Left lung (tissue), 4 donors: ENCODE measurements at regions not wholly inside any gene's neighbourhood (a gene's known extent, or its start where the extent isn't known, plus 50 kb on each side); places are given as distances from the start of the nearest gene placed in this dataset.

Source experiments
- ATAC-seq: fragments of 200-7000 bp; cut with Tn5 transposase; one replicate; pipeline ENCODE4 v1.9.1; 2020; ENCODE audit warnings: moderate library complexity
- DNase-seq, 4 donors: peaks; one replicate each; pipeline ENCODE4 v3.0.0-alpha.2; 2013 to 2020
- H3K27ac ChIP-seq, 2 donors: fragments of 200-600 bp; sonication (generic) in 1 of 2; one replicate each; pipeline versions ENCODE4 v1.5.0 to v1.8.0; 2020 to 2021
- H3K27me3 ChIP-seq, 2 donors: fragments of 200-600 bp; sonication (generic) in 1 of 2; one replicate each; pipeline versions ENCODE4 v1.5.0 to v1.8.0; 2020 to 2021
- H3K36me3 ChIP-seq, 2 donors: fragments of 200-600 bp; sonication (generic) in 1 of 2; one replicate each; pipeline versions ENCODE4 v1.5.0 to v1.8.0; 2020 to 2021
- H3K4me1 ChIP-seq, 2 donors: fragments of 200-600 bp; one replicate each; pipeline ENCODE4 v1.8.0; 2021
- H3K4me3 ChIP-seq, 2 donors: fragments of 200-600 bp; sonication (generic) in 1 of 2; one replicate each; pipeline versions ENCODE4 v1.5.0 to v1.8.0; 2020 to 2021; ENCODE audit warnings: mild to moderate bottlenecking in 1 of 2
- H3K9me3 ChIP-seq, 2 donors: fragments of 200-600 bp; sonication (generic) in 1 of 2; one replicate each; pipeline versions ENCODE4 v1.5.0 to v1.8.0; 2020 to 2021
- CTCF ChIP-seq, 2 donors: fragments of 200-600 bp; sonication (generic) in 1 of 2; IDR thresholded peaks; one replicate each; pipeline versions ENCODE4 v1.5.0 to v1.8.0; 2021; ENCODE audit warnings: antibody characterized with exemption in 2 of 2
- intact Hi-C, 2 donors: fragments of 100-400 bp; cut with DNase I; formaldehyde crosslinking; loops; one replicate each; pipeline versions ENCODE4 v1.11.2 to v1.14.2; 2022
- donor health status: DM: no; HTN: yes; CAD: no.
- donor health status: DM: no; HTN: no; CAD: no.

GRCh38 chr9:75467142-75467541 is 378.8 kb downstream of the OSTF1 start:
- ATAC-seq = no peak
- H3K27ac ChIP-seq = no peak overlapping the region
- H3K4me3 ChIP-seq = no peak overlapping the region

GRCh38 chr9:75471549-75472114 is 383.3 kb downstream of the OSTF1 start:
- Histone ChIP-seq H3K27me3 (no peaks in the 10 kb centered on the region), H3K9me3 (no peaks in the 10 kb centered on the region), H3K4me3 (no peak overlapping the region), H3K27ac (no peak overlapping the region), H3K4me1 (no peaks in the 10 kb centered on the region), H3K36me3 (no peaks in the 10 kb centered on the region)
- DNase-seq = no peak
- no peak for TF ChIP-seq CTCF (IDR thresholded peaks at IDR 0.05)
- no peak for ATAC-seq
- intact Hi-C loops = no loop called here

More at GRCh38 chr9:75467142-75467541, 378.8 kb downstream of the OSTF1 start:
- H3K36me3 ChIP-seq = no peaks in the 10 kb centered on the region
- no peaks in the 10 kb centered on the region for H3K9me3 ChIP-seq
- no peaks in the 10 kb centered on the region for H3K27me3 ChIP-seq
- intact Hi-C loops = no loop called here
- no peak for TF ChIP-seq CTCF (IDR thresholded peaks at IDR 0.05)
- no peak for DNase-seq
- no peaks in the 10 kb centered on the region for H3K4me1 ChIP-seq

GRCh38 chr9:75482566-75482965 is 394.3 kb downstream of the OSTF1 start:
- TF ChIP-seq CTCF (IDR thresholded peaks at IDR 0.05) = no peak
- intact Hi-C loops = no loop called here
- Histone ChIP-seq H3K27ac (no peak overlapping the region), H3K4me3 (no peak overlapping the region), H3K27me3 (no peaks in the 10 kb centered on the region), H3K9me3 (peaks cover 0 to 2% of the 10 kb centered on the region in 2 donors), H3K36me3 (no peaks in the 10 kb centered on the region), H3K4me1 (no peaks in the 10 kb centered on the region)
- no peak for DNase-seq
- ATAC-seq = no peak

- H3K36me3 ChIP-seq = no peaks in the 10 kb centered on the region
- TF ChIP-seq CTCF (IDR thresholded peaks at IDR 0.05) = no peak
- no peak for DNase-seq
- H3K9me3 ChIP-seq = no peaks in the 10 kb centered on the region
- no peaks in the 10 kb centered on the region for H3K27me3 ChIP-seq
- no peak overlapping the region for H3K4me3 ChIP-seq
- intact Hi-C loops = no loop called here
- H3K4me1 ChIP-seq = no peaks in the 10 kb centered on the region
- ATAC-seq = no peak
- H3K27ac ChIP-seq = no peak overlapping the region
Measured at GRCh38 chr9:75483636-75484035, 395.3 kb downstream of the OSTF1 start.

- ATAC-seq (no peak), DNase-seq (no peak)
- Histone ChIP-seq H3K27ac (no peak overlapping the region), H3K4me1 (no peaks in the 10 kb centered on the region), H3K36me3 (no peaks in the 10 kb centered on the region), H3K9me3 (no peaks in the 10 kb centered on the region), H3K27me3 (no peaks in the 10 kb centered on the region), H3K4me3 (no peak overlapping the region)
- intact Hi-C loops = no loop called here
- no peak for TF ChIP-seq CTCF (IDR thresholded peaks at IDR 0.05)
Measured at GRCh38 chr9:75487856-75488718, 399.8 kb downstream of the OSTF1 start.
